ENCODE measurements at regions not wholly inside any gene's neighbourhood (a gene's known extent, or its start where the extent isn't known, plus 50 kb on each side); places are given as distances from the start of the nearest gene placed in this dataset.

DNA sequence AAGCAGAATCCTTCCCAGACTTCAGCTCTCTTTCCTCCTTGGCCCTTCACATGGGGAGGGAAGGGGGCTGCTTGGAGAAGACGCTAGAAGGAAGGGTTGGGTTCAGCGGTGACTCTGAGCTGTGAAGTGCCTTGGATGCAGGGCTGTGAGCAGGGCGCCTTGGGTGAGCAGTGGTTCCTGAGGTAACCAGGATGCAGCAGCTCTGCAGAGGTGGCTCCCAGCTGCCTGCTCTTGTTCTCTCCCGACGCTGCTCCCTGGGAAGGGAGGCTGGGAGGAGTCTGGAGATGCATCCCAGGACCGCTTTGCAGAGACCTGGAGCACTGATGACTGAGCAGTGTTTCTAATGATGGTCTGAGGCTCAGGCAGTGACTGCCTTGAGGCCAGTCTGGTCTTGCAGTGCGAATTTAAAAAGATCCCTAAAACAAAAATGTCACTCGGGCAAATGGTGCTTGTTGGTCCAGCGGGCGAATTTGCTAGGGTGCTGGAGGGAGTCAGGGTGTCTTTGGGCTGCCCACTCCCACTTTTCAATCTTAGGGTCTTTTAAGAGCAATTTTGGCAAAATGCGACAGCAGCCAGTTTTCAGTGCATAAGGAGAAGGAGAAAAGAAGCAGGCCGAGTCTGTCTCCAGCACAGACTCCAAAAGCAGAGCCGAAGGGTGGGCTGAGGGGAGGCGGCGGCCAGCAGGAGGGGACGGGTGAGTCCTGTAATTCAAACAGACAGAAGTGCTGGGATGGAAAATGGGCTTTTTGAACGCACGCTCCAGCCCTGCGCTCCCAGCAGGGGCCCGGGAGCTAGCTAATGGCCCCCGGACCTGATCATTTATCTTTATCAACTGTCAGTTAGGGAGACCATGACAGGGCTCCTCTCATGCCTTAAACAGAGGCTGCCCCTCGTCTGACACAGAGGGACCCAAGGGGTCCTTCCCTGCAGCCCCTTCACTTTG, 191.2 kb upstream of the SHH start:
- TF ChIP-seq, protein P1, sequence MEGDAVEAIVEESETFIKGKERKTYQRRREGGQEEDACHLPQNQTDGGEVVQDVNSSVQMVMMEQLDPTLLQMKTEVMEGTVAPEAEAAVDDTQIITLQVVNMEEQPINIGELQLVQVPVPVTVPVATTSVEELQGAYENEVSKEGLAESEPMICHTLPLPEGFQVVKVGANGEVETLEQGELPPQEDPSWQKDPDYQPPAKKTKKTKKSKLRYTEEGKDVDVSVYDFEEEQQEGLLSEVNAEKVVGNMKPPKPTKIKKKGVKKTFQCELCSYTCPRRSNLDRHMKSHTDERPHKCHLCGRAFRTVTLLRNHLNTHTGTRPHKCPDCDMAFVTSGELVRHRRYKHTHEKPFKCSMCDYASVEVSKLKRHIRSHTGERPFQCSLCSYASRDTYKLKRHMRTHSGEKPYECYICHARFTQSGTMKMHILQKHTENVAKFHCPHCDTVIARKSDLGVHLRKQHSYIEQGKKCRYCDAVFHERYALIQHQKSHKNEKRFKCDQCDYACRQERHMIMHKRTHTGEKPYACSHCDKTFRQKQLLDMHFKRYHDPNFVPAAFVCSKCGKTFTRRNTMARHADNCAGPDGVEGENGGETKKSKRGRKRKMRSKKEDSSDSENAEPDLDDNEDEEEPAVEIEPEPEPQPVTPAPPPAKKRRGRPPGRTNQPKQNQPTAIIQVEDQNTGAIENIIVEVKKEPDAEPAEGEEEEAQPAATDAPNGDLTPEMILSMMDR (IDR thresholded peaks at IDR 0.05; ENCODE audit: poor library complexity) = no peak
- no peak for TF ChIP-seq EZH2 (IDR thresholded peaks at IDR 0.05; ENCODE audit: borderline replicate concordance)

Measured in hepatocyte (in vitro differentiated cells).